ENCODE measurements at regions not wholly inside any gene's neighbourhood (a gene's known extent, or its start where the extent isn't known, plus 50 kb on each side); places are given as distances from the start of the nearest gene placed in this dataset.

GRCh38 chr20:53652090-53652858 lies 58.6 kb upstream of the ZNF217 start:
- no peak for TF ChIP-seq CTCF (conservative IDR thresholded peaks at IDR 0.05; ENCODE audit: low read depth, low read length)
- TF ChIP-seq USF2 (IDR thresholded peaks at IDR 0.05; ENCODE audit: low read depth, low read length): no peak
- TF ChIP-seq POLR2A (IDR thresholded peaks at IDR 0.05; ENCODE audit: low read depth, low read length): no peak
- peak; percentile 87 for TF ChIP-seq CEBPB (IDR thresholded peaks at IDR 0.05; ENCODE audit: low read depth, low read length)
- no peak for TF ChIP-seq BHLHE40 (IDR thresholded peaks at IDR 0.05; ENCODE audit: low read depth, low read length)
- no peak for TF ChIP-seq FOS (IDR thresholded peaks at IDR 0.05; ENCODE audit: low read depth, low read length)

All from IMR-90 (cell line).